GM12891 (cell line): ENCODE measurements at regions not wholly inside any gene's neighbourhood (a gene's known extent, or its start where the extent isn't known, plus 50 kb on each side); places are given as distances from the start of the nearest gene placed in this dataset.

ENCODE experiments used
- DNase-seq: peaks from one replicate; pipeline ENCODE4 v3.0.0; 2011; ENCODE audit warnings: low spot score; ENCODE audit not compliant: insufficient read length
- FAIRE-seq: peaks from 2 replicates; lab custom pipeline; 2011; peaks lifted over from hg19 to GRCh38; lab: Jason Lieb, UNC
- PAX5 ChIP-seq: IDR thresholded peaks from 2 replicates; pipeline ENCODE4 v1.6.1; 2011; ENCODE audit warnings: low read length, moderate library complexity, mild to moderate bottlenecking; ENCODE audit not compliant: insufficient read depth, severe bottlenecking
- POLR2A ChIP-seq: IDR thresholded peaks from 2 replicates; pipeline ENCODE4 v1.6.1; 2011; ENCODE audit warnings: low read depth, low read length, control low read depth
- POLR2AphosphoS5 ChIP-seq: IDR thresholded peaks from 2 replicates; pipeline ENCODE4 v1.6.1; 2011; ENCODE audit warnings: low read depth, low read length, control low read depth
- POU2F2 ChIP-seq: IDR thresholded peaks from 2 replicates; pipeline ENCODE4 v1.6.1; 2011; ENCODE audit warnings: low read depth, mild to moderate bottlenecking, control low read depth, low read length, moderate library complexity
- SPI1 ChIP-seq: IDR thresholded peaks from 2 replicates; pipeline ENCODE4 v1.6.1; 2011; ENCODE audit warnings: low read depth, low read length, control low read depth
- TAF1 ChIP-seq: IDR thresholded peaks from 2 replicates; pipeline ENCODE4 v1.6.1; 2011; ENCODE audit warnings: low read depth, low read length, control low read depth

DNA sequence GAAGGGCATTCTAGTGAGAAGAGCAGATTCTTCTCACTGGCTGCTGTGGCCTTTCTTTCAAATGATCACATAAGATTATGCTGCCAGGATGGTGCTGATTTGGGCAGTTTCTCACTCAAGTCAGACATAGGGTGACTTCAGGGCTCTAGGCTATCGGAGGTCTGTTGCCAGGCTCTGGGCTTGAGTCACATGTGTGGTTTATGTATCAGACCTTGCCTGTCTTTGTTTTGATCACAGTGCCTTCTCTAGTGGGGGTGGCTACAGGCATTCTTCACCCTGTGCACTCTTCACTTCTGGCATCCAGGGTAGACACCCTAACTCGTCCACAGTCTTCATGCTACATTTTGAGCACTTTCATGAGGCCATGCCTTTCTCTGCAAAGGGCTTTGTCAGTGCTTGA lies 823.7 kb upstream of the MAN1A1 start:
- TF ChIP-seq POLR2AphosphoS5 (no peak), SPI1 (no peak), PAX5 (no peak), TAF1 (no peak), POLR2A (no peak), POU2F2 (no peak)
- DNase-seq: no peak
- no peak for FAIRE-seq

DNA sequence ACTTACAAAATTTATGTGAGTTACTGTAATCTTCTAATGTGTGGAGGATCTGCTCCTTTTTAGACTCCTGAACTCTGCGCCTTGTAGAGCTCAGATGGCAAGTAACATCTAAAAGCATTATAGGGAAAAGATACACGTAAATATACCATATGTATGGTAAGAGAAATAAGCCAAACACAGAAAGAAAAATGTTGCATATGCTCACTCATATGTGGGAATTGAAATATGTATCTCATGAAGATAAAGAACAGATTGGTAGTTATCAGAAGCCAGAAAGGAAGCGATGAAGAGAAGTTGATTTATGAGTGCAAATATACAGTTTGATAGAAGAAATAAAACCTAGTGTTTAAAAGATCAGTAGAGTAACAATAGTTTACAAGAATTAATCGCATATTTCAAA lies 815.0 kb upstream of the MAN1A1 start:
- TF ChIP-seq POU2F2: no peak
- TF ChIP-seq PAX5: no peak
- no peak for TF ChIP-seq TAF1
- no peak for TF ChIP-seq POLR2A
- no peak for TF ChIP-seq POLR2AphosphoS5
- TF ChIP-seq SPI1: no peak

DNA sequence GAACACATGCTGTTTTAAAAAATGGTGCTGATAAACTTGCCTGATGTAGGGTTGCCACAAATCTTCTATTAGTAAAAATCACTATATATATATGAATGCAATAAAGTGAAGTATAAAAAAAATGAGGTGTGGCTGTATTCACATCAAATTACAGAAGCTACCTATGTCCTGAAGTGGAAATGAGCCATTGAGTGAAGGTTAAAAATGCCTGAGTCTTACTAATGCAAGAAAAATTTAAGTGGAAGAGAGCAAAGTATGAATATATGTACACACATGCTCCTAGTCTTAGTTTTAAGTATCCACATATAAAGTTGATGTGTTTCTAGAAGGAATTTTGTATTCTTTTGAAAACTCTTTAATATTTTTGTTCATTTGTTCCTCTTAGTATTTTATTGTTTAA lies 808.3 kb upstream of the MAN1A1 start:
- TF ChIP-seq POU2F2 (no peak), POLR2A (no peak), TAF1 (no peak), POLR2AphosphoS5 (no peak), PAX5 (no peak), SPI1 (no peak)
- FAIRE-seq (no peak), DNase-seq (no peak)

More for the DNA sequence above, 815.0 kb upstream of the MAN1A1 start:
- DNase-seq: no peak
- FAIRE-seq: no peak

DNA sequence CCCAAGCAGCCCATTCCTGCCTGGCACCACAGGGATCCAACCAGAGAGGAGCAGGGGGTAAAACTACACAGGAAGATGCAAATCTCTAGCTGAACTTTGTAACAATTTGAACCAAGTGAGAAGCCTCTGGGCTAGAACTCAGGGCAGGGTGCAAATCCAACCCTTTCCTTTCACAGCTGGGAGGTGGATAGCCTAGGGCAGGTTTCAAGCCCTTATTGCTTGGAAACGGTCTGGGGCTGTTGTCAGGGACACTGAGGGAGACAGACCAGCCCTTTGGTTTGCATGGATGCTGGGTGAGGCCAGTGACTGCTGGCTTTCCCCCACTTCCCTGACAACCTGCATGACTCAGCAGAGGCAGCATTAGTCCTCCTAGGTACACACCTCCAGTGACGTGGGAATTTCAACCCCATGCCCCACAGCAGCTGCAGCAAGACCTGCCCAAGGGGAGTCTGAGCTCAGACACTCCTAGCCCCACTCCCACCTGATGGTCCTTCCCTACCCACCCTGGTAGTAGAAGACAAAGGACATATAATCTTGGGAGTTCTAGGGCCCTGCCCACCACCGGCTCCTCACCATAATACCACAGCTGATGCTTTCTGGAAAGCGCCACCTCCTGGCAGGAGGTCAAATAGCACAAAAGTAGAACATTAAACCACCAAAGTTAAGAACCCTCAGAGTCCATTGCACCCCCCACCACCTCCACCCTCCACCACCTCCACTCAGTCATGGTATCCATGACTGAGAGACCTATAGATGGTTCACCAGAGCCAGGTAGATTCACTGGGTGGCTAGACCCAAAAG lies 797.7 kb upstream of the MAN1A1 start:
- TF ChIP-seq PAX5: no peak
- TF ChIP-seq POU2F2: no peak
- no peak for TF ChIP-seq SPI1
- no peak for TF ChIP-seq TAF1
- no peak for TF ChIP-seq POLR2AphosphoS5
- TF ChIP-seq POLR2A: no peak
- FAIRE-seq (peak; percentile 40), DNase-seq (no peak)

DNA sequence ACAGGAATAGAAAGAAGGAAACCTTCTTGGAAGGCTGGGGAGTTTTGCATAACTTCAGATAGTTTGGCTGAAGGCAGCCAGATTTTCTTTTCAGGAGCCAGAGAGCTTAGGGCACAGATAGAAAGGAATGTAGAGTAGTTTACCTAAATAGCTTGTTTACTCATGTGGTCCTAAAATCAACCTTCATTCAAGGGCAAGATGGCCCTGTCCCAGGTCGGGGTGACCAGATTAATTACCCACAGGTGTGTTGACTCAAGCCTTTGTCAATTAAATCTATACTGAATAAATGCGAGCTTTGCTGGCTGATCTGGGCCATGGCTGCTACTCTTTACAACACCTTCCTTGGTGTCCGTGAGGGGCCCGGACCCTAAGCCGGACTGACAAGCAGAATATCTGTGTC lies 792.0 kb upstream of the MAN1A1 start:
- DNase-seq (no peak), FAIRE-seq (no peak)
- TF ChIP-seq POLR2A: no peak
- no peak for TF ChIP-seq PAX5
- no peak for TF ChIP-seq SPI1
- TF ChIP-seq POU2F2: no peak
- TF ChIP-seq POLR2AphosphoS5: no peak

DNA sequence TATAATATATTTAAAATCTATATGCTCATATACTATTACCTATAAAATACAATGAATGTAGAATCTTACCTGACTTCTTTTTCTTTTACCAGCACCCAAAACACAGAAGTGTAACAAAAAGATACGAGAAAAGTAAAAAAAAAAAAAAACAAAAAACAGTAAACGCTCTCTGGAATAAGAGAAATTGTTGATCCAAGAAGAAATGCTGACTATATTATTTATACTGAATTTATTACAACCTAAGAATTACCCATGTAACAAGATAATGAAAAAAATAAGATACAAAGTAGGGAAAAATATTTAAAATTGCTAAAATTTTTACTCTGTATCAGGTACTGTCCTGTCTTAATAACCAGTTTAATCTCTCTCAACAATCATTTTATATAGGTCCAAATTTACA lies 787.9 kb upstream of the MAN1A1 start:
- TF ChIP-seq POU2F2: no peak
- no peak for TF ChIP-seq POLR2A
- TF ChIP-seq SPI1: no peak
- TF ChIP-seq PAX5: no peak
- TF ChIP-seq POLR2AphosphoS5: no peak
- no peak for TF ChIP-seq TAF1
- DNase-seq: no peak
- FAIRE-seq: no peak

DNA sequence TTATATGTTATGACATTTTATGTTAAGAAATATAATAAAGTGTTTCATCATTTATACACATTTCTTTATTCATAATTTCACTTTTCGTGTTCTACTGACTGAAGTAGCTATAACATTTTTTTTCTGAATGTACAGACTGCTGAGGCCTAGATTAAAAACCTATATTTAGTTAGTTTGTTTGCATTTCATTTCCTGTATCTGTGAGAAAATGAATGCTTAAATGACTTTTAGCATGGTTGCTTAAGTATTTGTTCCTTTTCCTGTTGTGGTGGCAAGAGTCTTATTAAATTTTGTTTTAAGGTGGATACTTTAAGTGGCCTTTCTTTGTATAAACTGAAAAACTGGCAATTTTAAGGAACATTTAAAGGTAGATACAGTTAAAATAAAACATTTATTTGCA lies 779.7 kb upstream of the MAN1A1 start:
- no peak for DNase-seq
- TF ChIP-seq POU2F2: no peak
- no peak for TF ChIP-seq POLR2A
- TF ChIP-seq TAF1: no peak
- TF ChIP-seq SPI1: no peak
- no peak for TF ChIP-seq POLR2AphosphoS5
- TF ChIP-seq PAX5: no peak
- FAIRE-seq: no peak

DNA sequence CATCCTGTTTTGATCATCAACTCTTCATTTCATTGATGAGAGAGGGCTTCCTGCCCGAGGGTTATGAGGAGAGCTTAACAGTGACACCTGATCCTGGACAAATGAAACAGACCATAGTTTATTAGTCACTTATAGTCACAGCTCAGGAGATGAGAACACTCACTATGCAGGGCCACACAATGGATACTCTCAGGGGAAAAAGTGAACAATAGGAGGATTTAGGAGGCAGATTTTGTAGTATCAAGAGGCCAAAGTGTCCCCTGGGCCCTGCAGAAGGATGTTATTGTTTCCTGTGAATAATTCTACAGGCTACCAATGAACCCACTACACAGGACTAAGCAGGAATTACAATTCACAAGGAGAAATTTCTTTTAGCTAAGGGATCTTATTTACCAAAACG lies 772.8 kb upstream of the MAN1A1 start:
- DNase-seq (no peak), FAIRE-seq (no peak)
- TF ChIP-seq POLR2AphosphoS5 (no peak), PAX5 (no peak), TAF1 (no peak), SPI1 (no peak), POLR2A (no peak), POU2F2 (no peak)

DNA sequence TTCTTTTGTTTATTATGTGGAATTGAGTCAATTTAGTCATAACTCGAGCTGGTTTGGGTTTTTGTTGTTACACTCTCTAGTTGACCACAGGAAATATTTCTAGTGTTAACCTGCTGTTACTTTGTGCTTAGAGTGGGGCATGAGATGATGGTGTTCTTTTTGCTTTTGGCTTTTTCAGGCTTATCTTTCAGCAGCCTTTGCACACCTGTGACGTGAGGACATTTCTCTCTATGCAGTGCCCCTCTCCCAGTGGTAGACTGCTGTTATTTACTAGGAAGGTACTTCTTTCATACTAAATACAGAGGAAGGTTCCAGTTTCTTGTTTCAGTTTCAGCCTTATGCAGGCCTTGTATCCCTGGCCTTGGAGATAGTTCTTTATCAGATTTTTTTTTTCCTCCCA lies 766.8 kb upstream of the MAN1A1 start:
- DNase-seq (no peak), FAIRE-seq (no peak)
- TF ChIP-seq POLR2AphosphoS5: no peak
- no peak for TF ChIP-seq POU2F2
- TF ChIP-seq PAX5: no peak
- TF ChIP-seq TAF1: no peak
- TF ChIP-seq SPI1: no peak
- no peak for TF ChIP-seq POLR2A

DNA sequence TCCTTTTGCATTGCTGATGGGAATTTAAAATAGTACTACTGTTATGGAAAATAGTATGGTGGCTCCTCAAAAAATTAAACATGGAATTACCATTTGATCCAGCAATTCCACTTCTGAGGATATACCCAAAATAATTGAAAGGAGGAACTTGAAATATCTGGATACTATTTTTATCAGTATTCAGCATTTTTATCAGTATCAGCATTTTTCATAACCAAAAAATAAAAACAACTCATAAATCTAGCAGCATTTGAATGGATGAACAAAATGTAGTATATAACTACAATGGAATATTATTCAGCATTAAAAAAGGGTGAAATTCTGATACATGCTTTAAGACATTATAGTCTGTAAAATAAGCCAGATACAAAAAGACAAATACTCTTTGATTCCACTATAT lies 763.4 kb upstream of the MAN1A1 start:
- no peak for FAIRE-seq
- DNase-seq: no peak
- no peak for TF ChIP-seq TAF1
- TF ChIP-seq POLR2A: no peak
- no peak for TF ChIP-seq POU2F2
- TF ChIP-seq PAX5: no peak
- TF ChIP-seq POLR2AphosphoS5: no peak
- no peak for TF ChIP-seq SPI1

DNA sequence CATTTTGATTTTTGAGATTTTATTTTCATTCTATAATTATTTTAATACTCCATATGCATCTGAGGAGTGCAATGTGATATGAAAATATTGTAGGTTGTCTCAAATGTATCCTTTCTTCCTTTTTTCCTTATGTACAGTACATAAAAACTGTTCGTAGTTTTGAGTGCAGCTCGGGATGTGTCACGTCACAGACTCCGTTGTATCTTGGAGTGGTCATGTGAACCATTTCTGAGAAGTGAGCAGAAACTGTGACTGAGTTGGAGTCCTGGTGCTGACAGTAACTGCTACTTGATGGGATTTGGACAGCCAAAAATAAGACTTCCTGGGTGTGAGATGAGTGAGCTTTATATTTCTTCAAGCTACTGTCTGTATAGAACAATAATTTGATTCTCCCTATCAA lies 761.4 kb upstream of the MAN1A1 start:
- TF ChIP-seq POU2F2: no peak
- TF ChIP-seq SPI1: no peak
- TF ChIP-seq TAF1: no peak
- TF ChIP-seq POLR2A: no peak
- no peak for TF ChIP-seq PAX5
- no peak for TF ChIP-seq POLR2AphosphoS5
- DNase-seq: no peak
- no peak for FAIRE-seq
